ENCODE measurements at regions not wholly inside any gene's neighbourhood (a gene's known extent, or its start where the extent isn't known, plus 50 kb on each side); places are given as distances from the start of the nearest gene placed in this dataset.

- Histone ChIP-seq H3K36me3 (no peaks in the 10 kb centered on the region), H3K27ac (no peak overlapping the region), H3K4me3 (no peak overlapping the region), H3K4me1 (no peaks in the 10 kb centered on the region), H3K9me3 (no peaks in the 10 kb centered on the region), H3K27me3 (peaks cover 0 to 7% (median 0%) of the 10 kb centered on the region in 3 donors)
- ATAC-seq (no peak), DNase-seq (no peak)
- no peak for TF ChIP-seq CTCF (IDR thresholded peaks at IDR 0.05 in 4 of 5, conservative IDR thresholded peaks at IDR 0.05 in 1 of 5)
- intact Hi-C loops (cut with DNase I; ENCODE audit: low total_unique reads), result no loop called here
- in situ Hi-C loops (cut with MboI; ENCODE audit: low sequenced_read_pairs in 4 of 4), result no loop called here
Observed at GRCh38 chr12:4987076-4988046, 56.3 kb upstream of the KCNA5 start.

- Histone ChIP-seq H3K9me3 (no peaks in the 10 kb centered on the region), H3K4me3 (no peak overlapping the region), H3K36me3 (no peaks in the 10 kb centered on the region), H3K27me3 (peaks cover 0 to 11% (median 0%) of the 10 kb centered on the region in 3 donors), H3K27ac (no peak overlapping the region), H3K4me1 (no peaks in the 10 kb centered on the region)
- intact Hi-C loops (cut with DNase I; ENCODE audit: low total_unique reads) (no loop called here), in situ Hi-C loops (cut with MboI; ENCODE audit: low sequenced_read_pairs in 4 of 4) (loop anchor here in 1 of 4 donors (10.0 kb wide), 1 partner anchor 127 kb away; no protein-coding TSS in a partner anchor)
- ATAC-seq, result no peak
- no peak for DNase-seq
- no peak for TF ChIP-seq CTCF (IDR thresholded peaks at IDR 0.05 in 4 of 5, conservative IDR thresholded peaks at IDR 0.05 in 1 of 5)
- TF ChIP-seq POLR2A (IDR thresholded peaks at IDR 0.05), result no peak
Observed at GRCh38 chr12:4991373-4991772, 52.3 kb upstream of the KCNA5 start.

GRCh38 chr12:4991801-4992200 lies 51.9 kb upstream of the KCNA5 start:
- no peaks in the 10 kb centered on the region for H3K4me1 ChIP-seq
- ATAC-seq (no peak), DNase-seq (no peak)
- H3K9me3 ChIP-seq, result no peaks in the 10 kb centered on the region
- intact Hi-C loops (cut with DNase I; ENCODE audit: low total_unique reads), result no loop called here
- in situ Hi-C loops (cut with MboI; ENCODE audit: low sequenced_read_pairs in 4 of 4), result loop anchor here in 1 of 4 donors (10.0 kb wide), 1 partner anchor 127 kb away; no protein-coding TSS in a partner anchor
- H3K36me3 ChIP-seq, result no peaks in the 10 kb centered on the region
- no peak overlapping the region for H3K27ac ChIP-seq
- H3K4me3 ChIP-seq, result no peak overlapping the region
- TF ChIP-seq CTCF (IDR thresholded peaks at IDR 0.05 in 4 of 5, conservative IDR thresholded peaks at IDR 0.05 in 1 of 5) (no peak), POLR2A (IDR thresholded peaks at IDR 0.05) (no peak)
- peaks cover 0 to 11% (median 0%) of the 10 kb centered on the region in 3 donors for H3K27me3 ChIP-seq

- peaks cover 0 to 11% (median 0%) of the 10 kb centered on the region in 3 donors for H3K27me3 ChIP-seq
- no peak for ATAC-seq
- intact Hi-C loops (cut with DNase I; ENCODE audit: low total_unique reads), result no loop called here
- H3K4me3 ChIP-seq, result no peak overlapping the region
- in situ Hi-C loops (cut with MboI; ENCODE audit: low sequenced_read_pairs in 4 of 4), result loop anchor here in 1 of 4 donors (10.0 kb wide), 1 partner anchor 128 kb away; no protein-coding TSS in a partner anchor
- H3K27ac ChIP-seq, result no peak overlapping the region
- peaks cover 5 to 7% of the 10 kb centered on the region in 2 donors for H3K4me1 ChIP-seq
- H3K36me3 ChIP-seq, result no peaks in the 10 kb centered on the region
- DNase-seq, result no peak
- TF ChIP-seq CTCF (IDR thresholded peaks at IDR 0.05 in 4 of 5, conservative IDR thresholded peaks at IDR 0.05 in 1 of 5) (no peak), POLR2A (IDR thresholded peaks at IDR 0.05) (no peak)
- no peaks in the 10 kb centered on the region for H3K9me3 ChIP-seq
Observed at GRCh38 chr12:4992871-4993270, 50.8 kb upstream of the KCNA5 start.
